CD4-positive, alpha-beta T cell treated with Interleukin-17A for 4 hours (primary cell): ENCODE measurements at regions not wholly inside any gene's neighbourhood (a gene's known extent, or its start where the extent isn't known, plus 50 kb on each side); places are given as distances from the start of the nearest gene placed in this dataset.

Experiments used
- DNase-seq: peaks from one replicate; pipeline ENCODE4 v3.0.0-alpha.2; 2020; ENCODE audit warnings: mixed read lengths

GRCh38 chr1:56062625-56063024, 516.7 kb downstream of the PLPP3 start:
- DNase-seq: no peak

GRCh38 chr1:56061824-56062223, 517.5 kb downstream of the PLPP3 start:
- no peak for DNase-seq

GRCh38 chr1:56060906-56061305, 518.5 kb downstream of the PLPP3 start:
- no peak for DNase-seq

GRCh38 chr1:56057466-56058405, 521.6 kb downstream of the PLPP3 start:
- no peak for DNase-seq

GRCh38 chr1:56056438-56057287, 522.7 kb downstream of the PLPP3 start:
- no peak for DNase-seq

GRCh38 chr1:56054959-56055358, 524.4 kb downstream of the PLPP3 start:
- DNase-seq: no peak

GRCh38 chr1:56052041-56052440, 527.3 kb downstream of the PLPP3 start:
- DNase-seq: no peak

- DNase-seq: no peak
These were observed 528.5 kb downstream of the PLPP3 start for GRCh38 chr1:56050911-56051310.

- no peak for DNase-seq
These were observed 533.9 kb downstream of the PLPP3 start for GRCh38 chr1:56045477-56045876.

GRCh38 chr1:56045062-56045461, 534.3 kb downstream of the PLPP3 start:
- DNase-seq: no peak

GRCh38 chr1:56036479-56036878, 542.9 kb downstream of the PLPP3 start:
- DNase-seq: no peak

GRCh38 chr1:56034847-56035481, 544.4 kb downstream of the PLPP3 start:
- no peak for DNase-seq

GRCh38 chr1:56034222-56034621, 545.1 kb downstream of the PLPP3 start:
- no peak for DNase-seq

- DNase-seq: no peak
These were observed 545.9 kb downstream of the PLPP3 start for GRCh38 chr1:56033321-56034037.

GRCh38 chr1:56032096-56032676, 547.2 kb downstream of the PLPP3 start:
- no peak for DNase-seq

- no peak for DNase-seq
These were observed 548.4 kb downstream of the PLPP3 start for GRCh38 chr1:56031001-56031400.

- DNase-seq: no peak
These were observed 549.9 kb downstream of the PLPP3 start for GRCh38 chr1:56029319-56030003.

GRCh38 chr1:56028911-56029310, 550.5 kb downstream of the PLPP3 start:
- DNase-seq: no peak

GRCh38 chr1:56028244-56028643, 551.1 kb downstream of the PLPP3 start:
- DNase-seq: no peak

GRCh38 chr1:56025942-56026341, 553.4 kb downstream of the PLPP3 start:
- DNase-seq: no peak

- no peak for DNase-seq
These were observed 555.2 kb downstream of the PLPP3 start for GRCh38 chr1:56024155-56024554.

- DNase-seq: no peak
These were observed 559.4 kb downstream of the PLPP3 start for GRCh38 chr1:56019922-56020321.
